Stomach (tissue), 8 donors: ENCODE measurements at regions not wholly inside any gene's neighbourhood (a gene's known extent, or its start where the extent isn't known, plus 50 kb on each side); places are given as distances from the start of the nearest gene placed in this dataset.
"Not testable (repeated sequence)": the region's sequence is repeated elsewhere in the genome, so short reads cannot be mapped to it uniquely, and the experiment has no call there.

Experiments
- DNase-seq, 2 donors: peaks; one replicate each; pipeline versions ENCODE4 v3.0.0 to v3.0.0-alpha.2; 2013 to 2019
- H3K27ac ChIP-seq, 5 donors: fragments of 200-600 bp in 4 of 5; sonication (generic) in 4 of 5; one replicate each; pipeline ENCODE4 v1.5.1; 2013 to 2019; ENCODE audit warnings: mild to moderate bottlenecking in 1 of 5, moderate library complexity in 1 of 5
- H3K27me3 ChIP-seq, 3 donors: fragments of 200-600 bp; sonication (generic); one replicate each; pipeline ENCODE4 v1.5.1; 2017 to 2019; ENCODE audit warnings: mixed run types in 1 of 3
- H3K36me3 ChIP-seq, 4 donors: fragments of 200-600 bp; sonication (generic); 1 replicate in 3 of 4; 2 replicates in 1 of 4; pipeline ENCODE4 v1.5.1; 2016 to 2019
- H3K4me1 ChIP-seq, 4 donors: fragments of 200-600 bp; sonication (generic); one replicate each; pipeline ENCODE4 v1.5.1; 2016 to 2019
- H3K4me3 ChIP-seq, 4 donors: fragments of 200-600 bp; sonication (generic) in 3 of 4; one replicate each; pipeline ENCODE4 v1.5.1; 2016 to 2019; ENCODE audit warnings: mild to moderate bottlenecking in 1 of 4
- H3K9me3 ChIP-seq, 4 donors: fragments of 200-600 bp; sonication (generic); one replicate each; pipeline ENCODE4 v1.5.1; 2016 to 2019
- EP300 ChIP-seq: sonication (generic); formaldehyde crosslinking; IDR thresholded peaks from one replicate; pipeline ENCODE4 v1.6.1; 2017; ENCODE audit warnings: antibody characterized with exemption
- POLR2A ChIP-seq, 4 donors: fragments of 450-650 bp; IDR thresholded peaks; one replicate each; pipeline ENCODE4 v1.6.1; 2016; ENCODE audit warnings: antibody characterized with exemption in 4 of 4, control low read depth in 2 of 4, mild to moderate bottlenecking in 1 of 4, moderate library complexity in 1 of 4
- POLR2AphosphoS5 ChIP-seq, 3 donors: sonication (generic); formaldehyde crosslinking; IDR thresholded peaks; one replicate each; pipeline ENCODE4 v1.6.1; 2016; ENCODE audit warnings: antibody characterized with exemption in 3 of 3
- WGBS, 5 donors: extraction: QIAGEN DNeasy Blood & Tissue Kit in 3 of 5; methylation state at CpG; one replicate each; pipeline versions ENCODE4 v1.1.5 to v1.1.7; 2013 to 2018; 5-methylcytosine and 5-hydroxymethylcytosine counted together
- intact Hi-C: fragments of 100-400 bp; cut with DNase I; formaldehyde crosslinking; loops from one replicate; pipeline ENCODE4 v1.15.1; 2023; ENCODE audit warnings: low total_unique reads
- donor health status: healthy with polysubstance abuse.
- donor health status: Bipolar disorder and iron deficiency.
- donor health status: healthy.

DNA sequence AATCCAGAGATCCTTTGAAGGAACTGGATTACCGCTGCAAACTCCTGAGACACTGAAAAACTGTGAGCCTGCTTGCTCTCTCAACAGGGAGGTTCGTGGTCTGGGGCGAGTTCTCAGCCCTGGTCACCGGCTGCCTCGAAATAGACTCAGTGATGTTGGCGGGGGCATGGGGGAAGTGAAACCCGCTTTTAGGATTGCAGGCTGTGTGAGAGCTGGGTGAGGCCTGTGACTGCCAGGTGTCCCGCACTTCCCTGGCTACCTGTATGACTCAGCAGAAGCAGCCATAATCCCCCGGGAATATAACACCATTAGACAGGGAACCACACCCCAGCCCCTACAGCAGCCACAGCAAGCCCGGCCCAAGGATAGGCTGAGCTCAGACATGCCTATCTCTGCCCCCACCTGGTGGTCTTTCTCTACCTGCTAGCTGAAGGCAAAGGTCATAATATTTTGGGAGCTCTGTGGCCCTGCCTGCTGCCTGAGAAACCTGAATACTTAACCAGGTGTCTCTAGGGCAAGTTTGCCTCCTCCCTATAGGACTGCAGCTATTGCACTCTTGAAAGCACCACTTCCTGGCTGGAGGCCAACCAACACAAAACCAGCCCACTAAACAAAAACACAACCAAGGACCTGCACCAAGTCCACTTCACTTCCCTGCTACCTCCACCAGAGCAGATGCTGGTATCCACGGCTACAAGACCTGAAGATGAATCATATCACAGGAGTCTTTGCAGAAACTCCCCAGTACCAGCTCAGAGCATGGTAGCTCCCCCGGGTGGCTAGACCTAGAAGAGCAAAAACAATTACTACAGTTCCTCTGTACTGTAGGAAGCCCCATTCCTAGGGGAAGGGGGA is 202.0 kb downstream of the RRAGB start:
- TF ChIP-seq POLR2AphosphoS5 (IDR thresholded peaks at IDR 0.05) (no peak), EP300 (no peak)
- Histone ChIP-seq H3K4me1 (no peaks in the 10 kb centered on the region), H3K36me3 (no peaks in the 10 kb centered on the region), H3K27me3 (no peaks in the 10 kb centered on the region), H3K27ac (no peak overlapping the region), H3K4me3 (no peak overlapping the region), H3K9me3 (peaks cover 0 to 16% (median 10%) of the 10 kb centered on the region in 4 donors)
- no peak for DNase-seq
- 59 to 93% (median 84%) methylated on average over 5 to 12 of the region's 12 CpGs for WGBS, 5 donors
- intact Hi-C loops: no loop called here

DNA sequence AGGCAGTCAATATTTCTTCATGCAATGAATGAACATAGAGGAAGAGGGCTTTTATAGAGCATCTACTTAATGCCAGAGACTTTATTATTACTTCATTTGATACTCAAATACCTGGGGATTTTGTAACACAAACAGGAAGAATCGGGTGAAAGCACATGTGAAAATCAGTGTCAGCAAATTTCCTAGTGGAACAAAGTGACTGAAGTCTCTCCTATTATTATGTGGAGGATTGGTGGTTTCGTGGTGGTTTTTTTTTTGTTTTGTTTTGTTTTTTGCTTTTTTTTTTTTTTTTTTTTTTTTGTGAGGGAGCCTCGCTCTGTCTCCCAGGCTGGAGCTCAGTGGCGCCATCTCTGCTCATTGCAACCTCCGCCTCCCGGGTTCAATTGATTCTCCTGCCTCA is 207.0 kb downstream of the RRAGB start:
- no peak for DNase-seq
- intact Hi-C loops: no loop called here
- TF ChIP-seq POLR2A (IDR thresholded peaks at IDR 0.05) (no peak), POLR2AphosphoS5 (IDR thresholded peaks at IDR 0.05) (no peak)
- H3K27ac ChIP-seq: no peak overlapping the region
- no peaks in the 10 kb centered on the region for H3K36me3 ChIP-seq
- no peaks in the 10 kb centered on the region for H3K27me3 ChIP-seq
- WGBS, 5 donors: 71 to 91% (median 82%) methylated on average over 6 of the region's 6 CpGs
- no peak overlapping the region for H3K4me3 ChIP-seq
- no peaks in the 10 kb centered on the region for H3K4me1 ChIP-seq
- H3K9me3 ChIP-seq: peaks cover 0 to 23% (median 13%) of the 10 kb centered on the region in 4 donors

DNA sequence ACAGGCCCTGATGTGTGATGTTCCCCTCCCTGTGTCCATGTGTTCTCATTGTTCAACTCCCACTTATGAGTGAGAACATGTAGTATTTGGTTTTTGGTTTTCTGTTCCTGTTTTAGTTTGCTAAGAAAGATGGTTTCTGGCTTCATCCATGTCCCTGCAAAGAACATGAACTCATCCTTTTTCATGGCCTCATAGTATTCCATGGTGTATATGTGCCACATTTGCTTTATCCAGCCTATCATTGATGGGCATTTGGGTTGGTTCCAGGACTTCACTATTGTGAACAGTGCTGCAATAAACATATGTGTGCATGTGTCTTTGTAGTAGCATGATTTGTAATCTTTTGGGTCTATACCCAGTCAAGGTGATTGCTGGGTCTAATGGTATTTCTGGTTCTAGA is 211.0 kb downstream of the RRAGB start:
- H3K27ac ChIP-seq, DNase-seq, H3K27me3 ChIP-seq, H3K36me3 ChIP-seq, H3K4me1 ChIP-seq, H3K4me3 ChIP-seq, intact Hi-C loops: not testable (repeated sequence)
- H3K9me3 ChIP-seq: peaks cover 0 to 22% (median 7%) of the 10 kb centered on the region in 4 donors
